Fibroblast of lung (primary cell): ENCODE measurements at regions not wholly inside any gene's neighbourhood (a gene's known extent, or its start where the extent isn't known, plus 50 kb on each side); places are given as distances from the start of the nearest gene placed in this dataset.

ENCODE experiments used
- DNase-seq, 2 donors: peaks; one replicate each; pipeline versions ENCODE4 v3.0.0 to v3.0.0-alpha.2; 2010; ENCODE audit warnings: low read depth in 2 of 2
- H2AFZ ChIP-seq: 2 replicates; pipeline ENCODE4 v1.5.1; 2012; ENCODE audit warnings: low read length, control low read depth, inconsistent platforms
- H3K27ac ChIP-seq: 2 replicates; pipeline ENCODE4 v1.5.1; 2011; ENCODE audit warnings: low read length, control low read depth; ENCODE audit not compliant: insufficient read depth
- H3K27me3 ChIP-seq: 2 replicates; pipeline ENCODE4 v1.5.1; 2011; ENCODE audit warnings: mild to moderate bottlenecking, low read length; ENCODE audit not compliant: control insufficient read depth, insufficient read depth
- H3K36me3 ChIP-seq: 2 replicates; pipeline ENCODE4 v1.5.1; 2011; ENCODE audit warnings: low read length; ENCODE audit not compliant: control insufficient read depth, insufficient read depth
- H3K4me1 ChIP-seq: 2 replicates; pipeline ENCODE4 v1.5.1; 2011; ENCODE audit warnings: low read length; ENCODE audit not compliant: control insufficient read depth, insufficient read depth; ENCODE audit errors: extremely low read depth
- H3K4me2 ChIP-seq: 2 replicates; pipeline ENCODE4 v1.5.1; 2011; ENCODE audit warnings: low read length, control low read depth; ENCODE audit not compliant: insufficient read depth; ENCODE audit errors: extremely low read depth
- H3K4me3 ChIP-seq, 4 experiments: fragments of 200-600 bp in 1 of 4; sonication (generic) in 1 of 4; replicated peaks in 1 of 4; 2 replicates each; pipeline ENCODE4 v1.5.1; 2011 to 2016; ENCODE audit warnings: low read length in 4 of 4, low read depth in 3 of 4, mild to moderate bottlenecking in 3 of 4, control low read depth in 2 of 4, inconsistent platforms in 1 of 4, mixed read lengths in 1 of 4; ENCODE audit not compliant: insufficient read depth in 1 of 4; ENCODE audit errors: control extremely low read depth in 1 of 4
- H3K79me2 ChIP-seq: 2 replicates; pipeline ENCODE4 v1.5.1; 2012; ENCODE audit warnings: mild to moderate bottlenecking, low read length, inconsistent platforms; ENCODE audit not compliant: control insufficient read depth, insufficient read depth
- H3K9ac ChIP-seq: 2 replicates; pipeline ENCODE4 v1.5.1; 2011; ENCODE audit warnings: mild to moderate bottlenecking, low read length, control low read depth; ENCODE audit not compliant: insufficient read depth
- H3K9me3 ChIP-seq: 2 replicates; pipeline ENCODE4 v1.5.1; 2012; ENCODE audit warnings: low read depth, low read length; ENCODE audit not compliant: control insufficient read depth, insufficient read depth
- H4K20me1 ChIP-seq: 2 replicates; pipeline ENCODE4 v1.5.1; 2011; ENCODE audit warnings: low read length; ENCODE audit not compliant: control insufficient read depth, insufficient read depth; ENCODE audit errors: extremely low read depth
- CTCF ChIP-seq, 2 donors: IDR thresholded peaks in 1 of 2; conservative IDR thresholded peaks in 1 of 2; 1 replicate in 1 of 2; 2 replicates in 1 of 2; pipeline ENCODE4 v1.5.1; 2011 to 2012; ENCODE audit warnings: low read length in 2 of 2, control low read depth in 1 of 2, inconsistent platforms in 1 of 2, low read depth in 1 of 2, mild to moderate bottlenecking in 1 of 2
- EZH2 ChIP-seq: IDR thresholded peaks from 2 replicates; pipeline ENCODE4 v1.5.1; 2012; ENCODE audit warnings: low read length, control low read depth, mild to moderate bottlenecking; ENCODE audit errors: missing control alignments

GRCh38 chr22:23501261-23501619 is 78.8 kb downstream of the IGLL1 start:
- Histone ChIP-seq H3K9ac (no peak overlapping the region), H3K36me3 (no peaks in the 10 kb centered on the region), H3K27me3 (no peaks in the 10 kb centered on the region), H2AFZ (no peak overlapping the region), H3K79me2 (no peaks in the 10 kb centered on the region), H3K9me3 (no peaks in the 10 kb centered on the region), H3K4me3 (no peak overlapping the region), H3K27ac (no peak overlapping the region), H3K4me2 (no peak overlapping the region), H4K20me1 (no peaks in the 10 kb centered on the region), H3K4me1 (no peaks in the 10 kb centered on the region)
- DNase-seq = no peak
- TF ChIP-seq EZH2 (no peak), CTCF (conservative IDR thresholded peaks at IDR 0.05 in 1 of 2, IDR thresholded peaks at IDR 0.05 in 1 of 2; ENCODE audit: low read depth in 1 of 2, low read length in 2 of 2) (no peak)

GRCh38 chr22:23500508-23501260 is 79.4 kb downstream of the IGLL1 start:
- Histone ChIP-seq H3K27me3 (no peaks in the 10 kb centered on the region), H3K9ac (no peak overlapping the region), H4K20me1 (no peaks in the 10 kb centered on the region), H3K9me3 (no peaks in the 10 kb centered on the region), H3K79me2 (no peaks in the 10 kb centered on the region), H3K4me1 (no peaks in the 10 kb centered on the region), H3K36me3 (no peaks in the 10 kb centered on the region), H3K4me2 (no peak overlapping the region), H2AFZ (no peak overlapping the region), H3K4me3 (no peak overlapping the region), H3K27ac (no peak overlapping the region)
- TF ChIP-seq EZH2 (no peak), CTCF (conservative IDR thresholded peaks at IDR 0.05 in 1 of 2, IDR thresholded peaks at IDR 0.05 in 1 of 2; ENCODE audit: low read depth in 1 of 2, low read length in 2 of 2) (no peak)
- DNase-seq = no peak

GRCh38 chr22:23499845-23500500 is 80.1 kb downstream of the IGLL1 start:
- Histone ChIP-seq H3K4me2 (no peak overlapping the region), H4K20me1 (no peaks in the 10 kb centered on the region), H3K36me3 (no peaks in the 10 kb centered on the region), H3K27me3 (no peaks in the 10 kb centered on the region), H3K27ac (no peak overlapping the region), H3K9ac (no peak overlapping the region), H3K79me2 (no peaks in the 10 kb centered on the region), H2AFZ (no peak overlapping the region), H3K4me3 (no peak overlapping the region), H3K9me3 (no peaks in the 10 kb centered on the region), H3K4me1 (no peaks in the 10 kb centered on the region)
- DNase-seq = no peak
- no peak for TF ChIP-seq EZH2
- TF ChIP-seq CTCF (conservative IDR thresholded peaks at IDR 0.05 in 1 of 2, IDR thresholded peaks at IDR 0.05 in 1 of 2; ENCODE audit: low read depth in 1 of 2, low read length in 2 of 2) = no peak
